HL-60 (cell line): ENCODE measurements at regions not wholly inside any gene's neighbourhood (a gene's known extent, or its start where the extent isn't known, plus 50 kb on each side); places are given as distances from the start of the nearest gene placed in this dataset.

ENCODE experiments used
- CTCF ChIP-seq: IDR thresholded peaks from one replicate; pipeline ENCODE4 v1.5.1; 2011; ENCODE audit warnings: low read length, control low read depth, inconsistent platforms; ENCODE audit not compliant: insufficient read depth
- GABPA ChIP-seq: IDR thresholded peaks from 2 replicates; pipeline ENCODE4 v1.6.1; 2012; ENCODE audit warnings: low read depth
- POLR2AphosphoS5 ChIP-seq: IDR thresholded peaks from 2 replicates; pipeline ENCODE4 v1.6.1; 2012; ENCODE audit warnings: low read depth

- TF ChIP-seq GABPA: no peak
- TF ChIP-seq CTCF: no peak
- no peak for TF ChIP-seq POLR2AphosphoS5
Observed at GRCh38 chr7:106599343-106599698, 61.6 kb downstream of the CCDC71L start.
